H9 (cell line): ENCODE measurements at regions not wholly inside any gene's neighbourhood (a gene's known extent, or its start where the extent isn't known, plus 50 kb on each side); places are given as distances from the start of the nearest gene placed in this dataset.

Experiments
- DNase-seq: peaks from one replicate; pipeline ENCODE4 v3.0.0-alpha.2; 2017
- H2AFZ ChIP-seq: one replicate; pipeline ENCODE4 v1.6.1; 2013; ENCODE audit warnings: mild to moderate bottlenecking, low read length, control low read depth, moderate library complexity
- H2AK5ac ChIP-seq: 2 replicates; pipeline ENCODE4 v1.6.1; 2013; ENCODE audit warnings: low read length, control low read depth, mixed read lengths; ENCODE audit not compliant: insufficient read length
- H2BK120ac ChIP-seq: one replicate; pipeline ENCODE4 v1.6.1; 2013; ENCODE audit warnings: low read depth, mild to moderate bottlenecking, low read length, control low read depth, inconsistent platforms; ENCODE audit not compliant: poor library complexity, severe bottlenecking
- H2BK12ac ChIP-seq: 2 replicates; pipeline ENCODE4 v1.6.1; 2013; ENCODE audit warnings: low read length, control low read depth, mixed read lengths, low read depth; ENCODE audit not compliant: insufficient read length
- H2BK15ac ChIP-seq: 2 replicates; pipeline ENCODE4 v1.6.1; 2013; ENCODE audit warnings: low read depth, low read length, control low read depth
- H2BK20ac ChIP-seq: one replicate; pipeline ENCODE4 v1.6.1; 2013; ENCODE audit warnings: low read depth, mild to moderate bottlenecking, low read length, control low read depth, inconsistent platforms; ENCODE audit not compliant: poor library complexity, severe bottlenecking
- H2BK5ac ChIP-seq: 2 replicates; pipeline ENCODE4 v1.6.1; 2013; ENCODE audit warnings: low read length, control low read depth, mixed read lengths; ENCODE audit not compliant: insufficient read length
- H3K14ac ChIP-seq: 2 replicates; pipeline ENCODE4 v1.6.1; 2013; ENCODE audit warnings: low read length, control low read depth; ENCODE audit not compliant: insufficient read depth
- H3K18ac ChIP-seq: 2 replicates; pipeline ENCODE4 v1.6.1; 2013; ENCODE audit warnings: low read depth, mild to moderate bottlenecking, mixed read lengths, low read length, control low read depth; ENCODE audit not compliant: insufficient read length
- H3K23ac ChIP-seq: 2 replicates; pipeline ENCODE4 v1.6.1; 2013; ENCODE audit warnings: low read length, control low read depth, mixed read lengths, low read depth; ENCODE audit not compliant: insufficient read length
- H3K23me2 ChIP-seq: 2 replicates; pipeline ENCODE4 v1.6.1; 2013; ENCODE audit warnings: low read depth, mild to moderate bottlenecking, mixed read lengths, low read length, control low read depth; ENCODE audit not compliant: insufficient read length, poor library complexity, severe bottlenecking
- H3K27ac ChIP-seq: 2 replicates; pipeline ENCODE4 v1.5.1; 2013; ENCODE audit warnings: low read length, control low read depth, mixed read lengths, low read depth; ENCODE audit not compliant: insufficient read length
- H3K27me3 ChIP-seq: 2 replicates; pipeline ENCODE4 v1.6.1; 2013; ENCODE audit warnings: low read length, control low read depth, inconsistent platforms; ENCODE audit not compliant: insufficient read depth
- H3K4ac ChIP-seq: 2 replicates; pipeline ENCODE4 v1.6.1; 2013; ENCODE audit warnings: low read depth, mild to moderate bottlenecking, control low read depth, inconsistent platforms, low read length, moderate library complexity
- H3K4me1 ChIP-seq: 2 replicates; pipeline ENCODE4 v1.6.1; 2013; ENCODE audit warnings: low read length, control low read depth, inconsistent platforms; ENCODE audit not compliant: insufficient read depth
- H3K4me2 ChIP-seq: 2 replicates; pipeline ENCODE4 v1.6.1; 2013; ENCODE audit warnings: low read length, control low read depth, mixed read lengths; ENCODE audit not compliant: insufficient read length, insufficient read depth
- H3K56ac ChIP-seq: 2 replicates; pipeline ENCODE4 v1.6.1; 2013; ENCODE audit warnings: low read depth, mild to moderate bottlenecking, mixed read lengths, low read length, control low read depth; ENCODE audit not compliant: insufficient read length
- H3K79me1 ChIP-seq: 2 replicates; pipeline ENCODE4 v1.6.1; 2013; ENCODE audit warnings: low read depth, mild to moderate bottlenecking, moderate library complexity, low read length, control low read depth, inconsistent platforms; ENCODE audit not compliant: insufficient read depth, poor library complexity, severe bottlenecking
- H3K79me2 ChIP-seq: 2 replicates; pipeline ENCODE4 v1.6.1; 2013; ENCODE audit warnings: low read length, control low read depth, inconsistent platforms; ENCODE audit not compliant: insufficient read depth
- H3K9ac ChIP-seq: 2 replicates; pipeline ENCODE4 v1.6.1; 2013; ENCODE audit warnings: low read length, control low read depth, mixed read lengths; ENCODE audit not compliant: insufficient read length; ENCODE audit errors: extremely low read depth
- H3K9me3 ChIP-seq: one replicate; pipeline ENCODE4 v1.6.1; 2013; ENCODE audit warnings: low read depth, low read length, inconsistent platforms; ENCODE audit not compliant: control insufficient read depth
- H3T11ph ChIP-seq: one replicate; pipeline ENCODE4 v1.6.1; 2013; ENCODE audit warnings: mild to moderate bottlenecking, low read length, control low read depth, inconsistent platforms
- H4K20me1 ChIP-seq: one replicate; pipeline ENCODE4 v1.6.1; 2013; ENCODE audit not compliant: control insufficient read depth, insufficient read length, insufficient read depth
- H4K5ac ChIP-seq: 2 replicates; pipeline ENCODE4 v1.6.1; 2013; ENCODE audit warnings: low read depth, mild to moderate bottlenecking, mixed read lengths, low read length, control low read depth; ENCODE audit not compliant: insufficient read length
- H4K8ac ChIP-seq: replicated peaks from 2 replicates; pipeline ENCODE4 v1.6.1; 2013; ENCODE audit warnings: low read length, control low read depth, mixed read lengths, low read depth; ENCODE audit not compliant: insufficient read length
- H4K91ac ChIP-seq: 2 replicates; pipeline ENCODE4 v1.6.1; 2013; ENCODE audit warnings: low read depth, mild to moderate bottlenecking, moderate library complexity, mixed read lengths, low read length, control low read depth; ENCODE audit not compliant: insufficient read length
- H3K27ac Mint-ChIP-seq, 3 experiments: 2 replicates in 2 of 3; 3 replicates in 1 of 3; pipeline ENCODE4 v1.8.0; 2020 to 2021; ENCODE audit warnings: mixed read lengths in 3 of 3, mild to moderate bottlenecking in 1 of 3, moderate library complexity in 1 of 3
- H3K27me3 Mint-ChIP-seq: 2 replicates; pipeline ENCODE4 v1.8.0; 2021; ENCODE audit warnings: low read depth, mild to moderate bottlenecking, moderate library complexity, mixed read lengths
- H3K36me3 Mint-ChIP-seq, 3 experiments: 2 replicates in 2 of 3; 3 replicates in 1 of 3; pipeline ENCODE4 v1.8.0; 2020 to 2021; ENCODE audit warnings: low read depth in 3 of 3, mixed read lengths in 3 of 3; ENCODE audit not compliant: insufficient read depth in 1 of 3
- H3K4me1 Mint-ChIP-seq, 2 experiments: 2 replicates each; pipeline ENCODE4 v1.8.0; 2020; ENCODE audit warnings: mixed read lengths in 2 of 2
- H3K4me3 Mint-ChIP-seq, 2 experiments: 2 replicates in 1 of 2; 3 replicates in 1 of 2; pipeline ENCODE4 v1.8.0; 2020 to 2021; ENCODE audit warnings: mild to moderate bottlenecking in 2 of 2, mixed read lengths in 2 of 2, moderate library complexity in 1 of 2
- H3K9me3 Mint-ChIP-seq, 2 experiments: 2 replicates in 1 of 2; 3 replicates in 1 of 2; pipeline ENCODE4 v1.8.0; 2020; ENCODE audit warnings: mild to moderate bottlenecking in 2 of 2, mixed read lengths in 2 of 2, moderate library complexity in 1 of 2
- WGBS: extraction: QIAGEN DNeasy Blood & Tissue Kit; methylation state at CpG from one replicate; pipeline ENCODE4 v1.1.7; 2013; ENCODE audit warnings: missing lambda C conversion rate, low lambda C conversion rate, mixed read lengths; ENCODE audit not compliant: insufficient read length; ENCODE audit errors: extremely low coverage; 5-methylcytosine and 5-hydroxymethylcytosine counted together
- TF ChIP-seq, protein P1 (sequence below): fragments of 200-600 bp; sonication (generic); conservative IDR thresholded peaks from 3 replicates; pipeline ENCODE4 v1.8.0; 2021; ENCODE audit warnings: antibody characterized with exemption, mild to moderate bottlenecking

DNA sequence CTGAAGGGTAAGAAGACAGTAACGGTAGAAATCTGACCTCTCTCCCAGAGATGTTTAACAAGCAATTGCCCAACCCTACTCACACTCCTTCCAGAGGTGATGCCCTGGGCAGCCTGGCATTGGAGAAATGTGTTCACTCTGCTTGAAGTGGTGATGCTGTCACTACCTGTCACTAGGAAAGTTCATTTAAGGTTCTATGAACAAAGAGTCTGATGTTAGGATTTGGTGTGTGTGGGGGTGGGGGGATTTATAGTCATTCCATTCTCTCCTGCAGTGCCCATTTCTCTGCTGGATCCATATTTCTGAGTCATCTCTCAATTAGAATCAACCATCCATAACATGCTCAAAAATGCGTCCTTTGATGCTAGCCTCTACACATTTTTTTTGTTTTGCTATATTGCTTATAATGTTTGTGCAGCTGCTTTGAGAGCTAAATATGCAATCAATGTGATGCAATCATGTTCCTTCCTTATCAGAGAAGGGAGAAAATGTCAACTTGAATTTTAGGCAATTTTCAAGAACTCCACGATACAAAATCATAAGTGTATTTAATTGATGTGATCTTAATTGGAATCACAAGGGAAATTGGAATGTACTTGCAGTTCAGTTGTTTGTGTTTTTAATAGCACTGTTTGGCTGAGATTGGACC lies 173.9 kb downstream of the DUSP10 start:
- H4K20me1 ChIP-seq: no peaks in the 10 kb centered on the region
- Mint-ChIP-seq H3K27ac (no peak overlapping the region), H3K4me1 (peaks cover 9% of the 10 kb centered on the region in 2 experiments; a peak in 3 of 4 replicates), H3K27me3 (no peaks in the 10 kb centered on the region), H3K36me3 (no peaks in the 10 kb centered on the region), H3K9me3 (no peaks in the 10 kb centered on the region), H3K4me3 (no peak overlapping the region)
- TF ChIP-seq, protein P1, sequence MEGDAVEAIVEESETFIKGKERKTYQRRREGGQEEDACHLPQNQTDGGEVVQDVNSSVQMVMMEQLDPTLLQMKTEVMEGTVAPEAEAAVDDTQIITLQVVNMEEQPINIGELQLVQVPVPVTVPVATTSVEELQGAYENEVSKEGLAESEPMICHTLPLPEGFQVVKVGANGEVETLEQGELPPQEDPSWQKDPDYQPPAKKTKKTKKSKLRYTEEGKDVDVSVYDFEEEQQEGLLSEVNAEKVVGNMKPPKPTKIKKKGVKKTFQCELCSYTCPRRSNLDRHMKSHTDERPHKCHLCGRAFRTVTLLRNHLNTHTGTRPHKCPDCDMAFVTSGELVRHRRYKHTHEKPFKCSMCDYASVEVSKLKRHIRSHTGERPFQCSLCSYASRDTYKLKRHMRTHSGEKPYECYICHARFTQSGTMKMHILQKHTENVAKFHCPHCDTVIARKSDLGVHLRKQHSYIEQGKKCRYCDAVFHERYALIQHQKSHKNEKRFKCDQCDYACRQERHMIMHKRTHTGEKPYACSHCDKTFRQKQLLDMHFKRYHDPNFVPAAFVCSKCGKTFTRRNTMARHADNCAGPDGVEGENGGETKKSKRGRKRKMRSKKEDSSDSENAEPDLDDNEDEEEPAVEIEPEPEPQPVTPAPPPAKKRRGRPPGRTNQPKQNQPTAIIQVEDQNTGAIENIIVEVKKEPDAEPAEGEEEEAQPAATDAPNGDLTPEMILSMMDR: no peak
- H2BK20ac ChIP-seq: no peak overlapping the region
- no peak overlapping the region for H3K4ac ChIP-seq
- no peak overlapping the region for H2BK15ac ChIP-seq
- no peak overlapping the region for H3K14ac ChIP-seq
- no peak overlapping the region for H3T11ph ChIP-seq
- no peak overlapping the region for H2BK12ac ChIP-seq
- H3K56ac ChIP-seq: no peak overlapping the region
- no peak overlapping the region for H3K23ac ChIP-seq
- no peak overlapping the region for H2BK120ac ChIP-seq
- H3K9me3 ChIP-seq: no peaks in the 10 kb centered on the region
- H3K4me1 ChIP-seq: peaks cover 3% of the 10 kb centered on the region; the same call in 1 of the 2 replicates
- no peaks in the 10 kb centered on the region for H3K23me2 ChIP-seq
- H3K4me2 ChIP-seq: no peak overlapping the region
- H3K27ac ChIP-seq: no peak overlapping the region
- WGBS: no CpG with 5 or more reads among the region's 3 CpGs
- no peaks in the 10 kb centered on the region for H3K27me3 ChIP-seq
- H3K9ac ChIP-seq: no peak overlapping the region
- H3K18ac ChIP-seq: no peak overlapping the region
- H2AK5ac ChIP-seq: no peak overlapping the region
- DNase-seq: no peak
- no peak overlapping the region for H4K8ac ChIP-seq
- no peak overlapping the region for H4K91ac ChIP-seq
- no peak overlapping the region for H2BK5ac ChIP-seq
- H3K79me2 ChIP-seq: no peaks in the 10 kb centered on the region
- H3K79me1 ChIP-seq: no peaks in the 10 kb centered on the region
- no peak overlapping the region for H4K5ac ChIP-seq
- H2AFZ ChIP-seq: no peak overlapping the region
